ENCODE measurements at regions not wholly inside any gene's neighbourhood (a gene's known extent, or its start where the extent isn't known, plus 50 kb on each side); places are given as distances from the start of the nearest gene placed in this dataset.

DNA sequence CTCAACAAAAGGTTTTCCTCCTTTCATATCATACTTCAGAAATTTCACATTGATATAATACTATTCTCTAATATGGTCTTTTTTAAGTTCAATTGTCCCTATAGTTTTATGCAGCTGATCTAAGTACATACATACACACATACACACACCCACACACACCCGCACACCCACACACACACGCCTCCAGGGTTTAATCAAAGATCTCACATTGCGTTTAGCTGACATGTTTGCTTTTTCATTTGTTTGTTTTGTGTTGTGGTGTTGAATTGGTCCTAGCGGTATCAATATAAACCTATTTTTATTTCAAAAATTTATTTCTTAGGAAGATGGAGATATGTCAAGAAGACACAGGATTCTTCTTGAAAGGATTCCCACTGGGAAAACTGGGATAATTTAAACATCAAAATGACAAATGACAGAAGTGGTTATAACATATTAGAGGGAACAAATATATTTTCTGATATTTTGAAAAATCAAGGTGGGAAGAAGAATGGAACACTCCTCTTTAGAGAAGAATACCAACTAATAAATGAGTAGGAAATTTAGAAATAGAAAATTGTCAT, 434.9 kb upstream of the SLC30A5 start:
- TF ChIP-seq, protein P1, sequence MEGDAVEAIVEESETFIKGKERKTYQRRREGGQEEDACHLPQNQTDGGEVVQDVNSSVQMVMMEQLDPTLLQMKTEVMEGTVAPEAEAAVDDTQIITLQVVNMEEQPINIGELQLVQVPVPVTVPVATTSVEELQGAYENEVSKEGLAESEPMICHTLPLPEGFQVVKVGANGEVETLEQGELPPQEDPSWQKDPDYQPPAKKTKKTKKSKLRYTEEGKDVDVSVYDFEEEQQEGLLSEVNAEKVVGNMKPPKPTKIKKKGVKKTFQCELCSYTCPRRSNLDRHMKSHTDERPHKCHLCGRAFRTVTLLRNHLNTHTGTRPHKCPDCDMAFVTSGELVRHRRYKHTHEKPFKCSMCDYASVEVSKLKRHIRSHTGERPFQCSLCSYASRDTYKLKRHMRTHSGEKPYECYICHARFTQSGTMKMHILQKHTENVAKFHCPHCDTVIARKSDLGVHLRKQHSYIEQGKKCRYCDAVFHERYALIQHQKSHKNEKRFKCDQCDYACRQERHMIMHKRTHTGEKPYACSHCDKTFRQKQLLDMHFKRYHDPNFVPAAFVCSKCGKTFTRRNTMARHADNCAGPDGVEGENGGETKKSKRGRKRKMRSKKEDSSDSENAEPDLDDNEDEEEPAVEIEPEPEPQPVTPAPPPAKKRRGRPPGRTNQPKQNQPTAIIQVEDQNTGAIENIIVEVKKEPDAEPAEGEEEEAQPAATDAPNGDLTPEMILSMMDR (conservative IDR thresholded peaks at IDR 0.05), result no peak
- no peak for TF ChIP-seq ZFX (IDR thresholded peaks at IDR 0.05)
